ENCODE measurements at regions not wholly inside any gene's neighbourhood (a gene's known extent, or its start where the extent isn't known, plus 50 kb on each side); places are given as distances from the start of the nearest gene placed in this dataset.

- TF ChIP-seq, protein P1, sequence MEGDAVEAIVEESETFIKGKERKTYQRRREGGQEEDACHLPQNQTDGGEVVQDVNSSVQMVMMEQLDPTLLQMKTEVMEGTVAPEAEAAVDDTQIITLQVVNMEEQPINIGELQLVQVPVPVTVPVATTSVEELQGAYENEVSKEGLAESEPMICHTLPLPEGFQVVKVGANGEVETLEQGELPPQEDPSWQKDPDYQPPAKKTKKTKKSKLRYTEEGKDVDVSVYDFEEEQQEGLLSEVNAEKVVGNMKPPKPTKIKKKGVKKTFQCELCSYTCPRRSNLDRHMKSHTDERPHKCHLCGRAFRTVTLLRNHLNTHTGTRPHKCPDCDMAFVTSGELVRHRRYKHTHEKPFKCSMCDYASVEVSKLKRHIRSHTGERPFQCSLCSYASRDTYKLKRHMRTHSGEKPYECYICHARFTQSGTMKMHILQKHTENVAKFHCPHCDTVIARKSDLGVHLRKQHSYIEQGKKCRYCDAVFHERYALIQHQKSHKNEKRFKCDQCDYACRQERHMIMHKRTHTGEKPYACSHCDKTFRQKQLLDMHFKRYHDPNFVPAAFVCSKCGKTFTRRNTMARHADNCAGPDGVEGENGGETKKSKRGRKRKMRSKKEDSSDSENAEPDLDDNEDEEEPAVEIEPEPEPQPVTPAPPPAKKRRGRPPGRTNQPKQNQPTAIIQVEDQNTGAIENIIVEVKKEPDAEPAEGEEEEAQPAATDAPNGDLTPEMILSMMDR (conservative IDR thresholded peaks at IDR 0.05; ENCODE audit: low read depth, low read length) = no peak
- TF ChIP-seq SMC3 (IDR thresholded peaks at IDR 0.05; ENCODE audit: low read depth, low read length) = no peak
- TF ChIP-seq RAD21 (IDR thresholded peaks at IDR 0.05; ENCODE audit: low read length) = no peak
Measured at GRCh38 chr10:58991856-58992255, 184.6 kb upstream of the PHYHIPL start.
